A549 (cell line): ENCODE measurements at regions not wholly inside any gene's neighbourhood (a gene's known extent, or its start where the extent isn't known, plus 50 kb on each side); places are given as distances from the start of the nearest gene placed in this dataset.

Source experiments
- ATAC-seq, 2 experiments: fragments of 200-7000 bp in 1 of 2; fragments of >200 bp in 1 of 2; cut with Nextera tagmentation in 1 of 2; cut with Tn5 transposase in 1 of 2; 3 replicates each; pipeline versions ENCODE4 v1.8.0 to v1.9.1; 2018 to 2020; ENCODE audit warnings: mild to moderate bottlenecking in 1 of 2, moderate library complexity in 1 of 2
- CTCF ChIA-PET: fragments of 300-600 bp; sonication (Branson Sonifier 250); formaldehyde crosslinking; extraction: SDS; loops from one replicate; lab custom pipeline; 2021; ENCODE audit warnings: antibody characterized with exemption, inconsistent platforms; lab: Yijun Ruan, JAX
- POLR2A ChIA-PET: fragments of 350-600 bp; formaldehyde crosslinking; extraction: SDS; loops from one replicate; lab custom pipeline; 2021; ENCODE audit warnings: antibody characterized with exemption, inconsistent platforms; lab: Yijun Ruan, JAX
- DNase-seq, 2 experiments: peaks; one replicate each; pipeline versions ENCODE4 v3.0.0 to v3.0.0-alpha.2; 2011 to 2016; ENCODE audit warnings: low read depth in 1 of 2, low spot score in 1 of 2
- FAIRE-seq: peaks from 2 replicates; lab custom pipeline; 2011; peaks lifted over from hg19 to GRCh38; lab: Jason Lieb, UNC
- H3K27ac ChIP-seq, 2 experiments: fragments of >200 bp; sonication (Bioruptor Twin); formaldehyde crosslinking; 3 replicates each; pipeline ENCODE4 v1.5.1; 2016 to 2017
- H3K4me1 ChIP-seq: fragments of >200 bp; sonication (Bioruptor Twin); formaldehyde crosslinking; 3 replicates; pipeline ENCODE4 v1.6.1; 2016
- H3K4me2 ChIP-seq: fragments of >200 bp; sonication (Bioruptor Twin); formaldehyde crosslinking; 3 replicates; pipeline ENCODE4 v1.6.1; 2016
- H3K4me3 ChIP-seq: fragments of >200 bp; sonication (Bioruptor Twin); formaldehyde crosslinking; 3 replicates; pipeline ENCODE4 v1.5.1; 2016
- H3K9me3 ChIP-seq: fragments of >200 bp; sonication (Bioruptor Twin); formaldehyde crosslinking; 3 replicates; pipeline ENCODE4 v1.6.1; 2016
- CBX2 ChIP-seq: fragments of 200-600 bp; sonication (generic); IDR thresholded peaks from 2 replicates; pipeline ENCODE4 v1.6.1; 2016; ENCODE audit warnings: low read depth, mild to moderate bottlenecking, borderline replicate concordance
- CEBPB ChIP-seq, 2 experiments: fragments of >200 bp in 1 of 2; sonication (Bioruptor Twin) in 1 of 2; formaldehyde crosslinking in 1 of 2; IDR thresholded peaks; 2 replicates each; pipeline ENCODE4 v1.6.1; 2012 to 2016
- CHD2 ChIP-seq: fragments of 150-350 bp; IDR thresholded peaks from 2 replicates; pipeline ENCODE4 v1.6.1; 2014; ENCODE audit warnings: low read length; ENCODE audit not compliant: partially characterized antibody
- CTCF ChIP-seq: fragments of >200 bp; sonication (Bioruptor Twin); formaldehyde crosslinking; IDR thresholded peaks from 3 replicates; pipeline ENCODE4 v1.5.1; 2016
- ESRRA ChIP-seq: fragments of 150-350 bp; IDR thresholded peaks from 2 replicates; pipeline ENCODE4 v1.6.1; 2014; ENCODE audit warnings: mild to moderate bottlenecking, low read length, borderline replicate concordance
- HMGXB4 ChIP-seq: fragments of 250-450 bp; sonication (Bioruptor Pico); IDR thresholded peaks from 2 replicates; pipeline ENCODE4 v1.5.0; 2021; ENCODE audit warnings: mild to moderate bottlenecking, moderate library complexity, borderline replicate concordance
- HOXA7 ChIP-seq: fragments of 250-450 bp; sonication (Bioruptor Pico); IDR thresholded peaks from 2 replicates; pipeline ENCODE4 v1.5.0; 2020; ENCODE audit warnings: mild to moderate bottlenecking, moderate library complexity
- HOXB13 ChIP-seq: fragments of 250-450 bp; sonication (Bioruptor Pico); IDR thresholded peaks from 2 replicates; pipeline ENCODE4 v1.5.0; 2020; ENCODE audit warnings: low read depth, mild to moderate bottlenecking, moderate library complexity
- KDM1A ChIP-seq: fragments of 200-600 bp; sonication (generic); IDR thresholded peaks from 2 replicates; pipeline ENCODE4 v1.6.1; 2016; ENCODE audit warnings: low read depth, mild to moderate bottlenecking
- KDM5A ChIP-seq: fragments of 200-600 bp; sonication (generic); IDR thresholded peaks from 2 replicates; pipeline ENCODE4 v1.6.1; 2016; ENCODE audit warnings: antibody characterized with exemption, mild to moderate bottlenecking
- MYC ChIP-seq: IDR thresholded peaks from 2 replicates; pipeline ENCODE4 v1.6.1; 2012; ENCODE audit warnings: mild to moderate bottlenecking, inconsistent platforms, low read length, improper control_type of control experiment, borderline replicate concordance
- NPAS2 ChIP-seq: fragments of 250-450 bp; sonication (Bioruptor Pico); IDR thresholded peaks from 2 replicates; pipeline ENCODE4 v1.8.0; 2022; ENCODE audit warnings: mild to moderate bottlenecking, moderate library complexity, borderline replicate concordance
- NR3C1 ChIP-seq: fragments of >200 bp; sonication (Bioruptor Twin); formaldehyde crosslinking; IDR thresholded peaks from 3 replicates; pipeline ENCODE4 v1.6.1; 2017
- PHF8 ChIP-seq: fragments of 200-600 bp; sonication (generic); IDR thresholded peaks from 2 replicates; pipeline ENCODE4 v1.6.1; 2016; ENCODE audit warnings: low read depth, mild to moderate bottlenecking, antibody characterized with exemption, moderate library complexity, borderline replicate concordance
- POLR2A ChIP-seq: IDR thresholded peaks from 2 replicates; pipeline ENCODE4 v1.6.1; 2012; ENCODE audit warnings: mild to moderate bottlenecking, low read length
- POLR2AphosphoS2 ChIP-seq: conservative IDR thresholded peaks from 2 replicates; pipeline ENCODE4 v1.6.1; 2012; ENCODE audit warnings: low read length, improper control_type of control experiment, inconsistent platforms
- RARB ChIP-seq: fragments of 250-450 bp; sonication (Bioruptor Pico); IDR thresholded peaks from 2 replicates; pipeline ENCODE4 v1.8.0; 2021; ENCODE audit warnings: mild to moderate bottlenecking, moderate library complexity
- RCOR1 ChIP-seq: fragments of 150-350 bp; IDR thresholded peaks from 2 replicates; pipeline ENCODE4 v1.6.1; 2014; ENCODE audit warnings: antibody characterized with exemption, low read length, low read depth
- RFX5 ChIP-seq: fragments of 450-650 bp; IDR thresholded peaks from 2 replicates; pipeline ENCODE4 v1.7.1; 2014; ENCODE audit warnings: antibody characterized with exemption, mild to moderate bottlenecking, moderate library complexity
- SMC3 ChIP-seq: fragments of >200 bp; sonication (Bioruptor Twin); formaldehyde crosslinking; IDR thresholded peaks from 3 replicates; pipeline ENCODE4 v1.6.1; 2018; ENCODE audit warnings: inconsistent platforms
- SREBF2 ChIP-seq: fragments of 450-650 bp; IDR thresholded peaks from 2 replicates; pipeline ENCODE4 v1.6.1; 2014; ENCODE audit warnings: mild to moderate bottlenecking, moderate library complexity
- ZSCAN20 ChIP-seq: fragments of 250-450 bp; sonication (Bioruptor Pico); IDR thresholded peaks from 2 replicates; pipeline ENCODE4 v1.8.0; 2022; ENCODE audit warnings: mild to moderate bottlenecking, moderate library complexity
- WGBS: methylation state at CpG from one replicate; pipeline ENCODE4 v1.1.6; 2017; ENCODE audit errors: missing lambda C conversion rate; 5-methylcytosine and 5-hydroxymethylcytosine counted together
- TF ChIP-seq, protein P1 (sequence below): IDR thresholded peaks from 2 replicates; pipeline ENCODE4 v1.6.1; 2012
- TF ChIP-seq, protein P2 (sequence below): IDR thresholded peaks from 2 replicates; pipeline ENCODE4 v1.6.1; 2012; ENCODE audit warnings: low read depth, borderline replicate concordance
- TF ChIP-seq, protein P3 (sequence below): fragments of 250-450 bp; sonication (Bioruptor Pico); IDR thresholded peaks from 2 replicates; pipeline ENCODE4 v1.5.0; 2020; ENCODE audit warnings: low read depth, mild to moderate bottlenecking, moderate library complexity

- ChIA-PET POLR2A (no interaction called here), CTCF (no interaction called here)
- Histone ChIP-seq H3K9me3 (no peaks in the 10 kb centered on the region), H3K27ac (no peak overlapping the region), H3K4me2 (no peak overlapping the region), H3K4me1 (no peaks in the 10 kb centered on the region), H3K4me3 (no peak overlapping the region)
- 65% methylated on average over 3 of the region's 3 CpGs for WGBS
- no peak for FAIRE-seq
- TF ChIP-seq, protein P1, sequence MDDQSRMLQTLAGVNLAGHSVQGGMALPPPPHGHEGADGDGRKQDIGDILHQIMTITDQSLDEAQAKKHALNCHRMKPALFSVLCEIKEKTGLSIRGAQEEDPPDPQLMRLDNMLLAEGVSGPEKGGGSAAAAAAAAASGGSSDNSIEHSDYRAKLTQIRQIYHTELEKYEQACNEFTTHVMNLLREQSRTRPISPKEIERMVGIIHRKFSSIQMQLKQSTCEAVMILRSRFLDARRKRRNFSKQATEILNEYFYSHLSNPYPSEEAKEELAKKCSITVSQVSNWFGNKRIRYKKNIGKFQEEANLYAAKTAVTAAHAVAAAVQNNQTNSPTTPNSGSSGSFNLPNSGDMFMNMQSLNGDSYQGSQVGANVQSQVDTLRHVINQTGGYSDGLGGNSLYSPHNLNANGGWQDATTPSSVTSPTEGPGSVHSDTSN: no peak
- TF ChIP-seq CHD2: no peak
- TF ChIP-seq ZSCAN20 (CRISPR knock-in tag): no peak
- TF ChIP-seq, protein P2, sequence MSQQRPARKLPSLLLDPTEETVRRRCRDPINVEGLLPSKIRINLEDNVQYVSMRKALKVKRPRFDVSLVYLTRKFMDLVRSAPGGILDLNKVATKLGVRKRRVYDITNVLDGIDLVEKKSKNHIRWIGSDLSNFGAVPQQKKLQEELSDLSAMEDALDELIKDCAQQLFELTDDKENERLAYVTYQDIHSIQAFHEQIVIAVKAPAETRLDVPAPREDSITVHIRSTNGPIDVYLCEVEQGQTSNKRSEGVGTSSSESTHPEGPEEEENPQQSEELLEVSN: no peak
- no peak for TF ChIP-seq SMC3
- ATAC-seq: no peak
- DNase-seq: no peak
These were observed 84.4 kb upstream of the HSPA9 start for GRCh38 chr5:138659561-138659960.

DNA sequence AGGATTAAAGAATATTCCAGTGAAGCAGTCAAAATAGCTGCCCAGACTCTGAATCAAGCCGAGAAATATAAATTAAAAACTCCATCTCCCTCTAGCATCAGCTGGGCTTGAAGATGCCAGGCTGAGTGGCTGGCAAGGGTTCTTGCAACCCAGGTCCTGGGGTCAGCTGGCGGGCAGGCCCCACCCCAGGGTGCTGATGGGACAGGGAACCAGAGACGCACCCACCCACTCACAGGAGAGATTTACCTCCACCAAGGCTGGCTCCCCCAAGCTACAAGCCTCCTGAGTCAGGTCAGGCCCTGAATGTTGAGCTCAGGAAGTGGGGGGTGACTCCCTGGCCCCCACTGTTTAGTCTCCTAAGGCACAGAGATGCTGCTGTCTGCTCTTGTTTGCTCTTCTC is 83.9 kb upstream of the HSPA9 start:
- CTCF ChIA-PET: no interaction called here
- DNase-seq (no peak), FAIRE-seq (no peak), ATAC-seq (no peak)
- H3K4me1 ChIP-seq: no peaks in the 10 kb centered on the region
- 64% methylated on average over 3 of the region's 3 CpGs for WGBS
- no peak overlapping the region for H3K27ac ChIP-seq
- no peak overlapping the region for H3K4me3 ChIP-seq
- POLR2A ChIA-PET: no interaction called here
- no peak for TF ChIP-seq CTCF
- TF ChIP-seq HOXB13 (CRISPR knock-in tag): no peak
- no peak for TF ChIP-seq RCOR1
- no peak for TF ChIP-seq CBX2
- H3K9me3 ChIP-seq: no peaks in the 10 kb centered on the region
- H3K4me2 ChIP-seq: no peak overlapping the region

GRCh38 chr5:138658676-138659075 is 83.5 kb upstream of the HSPA9 start:
- Histone ChIP-seq H3K27ac (no peak overlapping the region), H3K4me1 (no peaks in the 10 kb centered on the region), H3K4me3 (no peak overlapping the region), H3K9me3 (no peaks in the 10 kb centered on the region), H3K4me2 (no peak overlapping the region)
- ATAC-seq (no peak), FAIRE-seq (no peak), DNase-seq (no peak)
- 56% methylated on average over 6 of the region's 6 CpGs for WGBS
- TF ChIP-seq CTCF (no peak), KDM1A (no peak), SREBF2 (no peak), POLR2AphosphoS2 (no peak), KDM5A (no peak), MYC (no peak), PHF8 (no peak), POLR2A (no peak), NPAS2 (no peak), HOXA7 (CRISPR knock-in tag) (no peak), CBX2 (no peak), RARB (CRISPR knock-in tag) (no peak), CEBPB (IDR thresholded peaks at IDR 0.05) (no peak), NR3C1 (no peak), ESRRA (no peak), HMGXB4 (no peak), CHD2 (no peak), RFX5 (no peak)
- TF ChIP-seq, protein P1: no peak
- TF ChIP-seq, protein P3, sequence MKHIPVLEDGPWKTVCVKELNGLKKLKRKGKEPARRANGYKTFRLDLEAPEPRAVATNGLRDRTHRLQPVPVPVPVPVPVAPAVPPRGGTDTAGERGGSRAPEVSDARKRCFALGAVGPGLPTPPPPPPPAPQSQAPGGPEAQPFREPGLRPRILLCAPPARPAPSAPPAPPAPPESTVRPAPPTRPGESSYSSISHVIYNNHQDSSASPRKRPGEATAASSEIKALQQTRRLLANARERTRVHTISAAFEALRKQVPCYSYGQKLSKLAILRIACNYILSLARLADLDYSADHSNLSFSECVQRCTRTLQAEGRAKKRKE (CRISPR knock-in tag): no peak
- POLR2A ChIA-PET: no interaction called here
- CTCF ChIA-PET: no interaction called here
